ENCODE measurements at regions not wholly inside any gene's neighbourhood (a gene's known extent, or its start where the extent isn't known, plus 50 kb on each side); places are given as distances from the start of the nearest gene placed in this dataset.

GRCh38 chr2:176473177-176473576 lies 203.9 kb downstream of the MTX2 start:
- no peaks in the 10 kb centered on the region for H3K36me3 Mint-ChIP-seq
- no peak for ATAC-seq

GRCh38 chr2:176473851-176474250 lies 204.6 kb downstream of the MTX2 start:
- H3K27ac Mint-ChIP-seq: no peak overlapping the region
- no peak overlapping the region for H3K4me3 Mint-ChIP-seq

More at GRCh38 chr2:176473177-176473576, 203.9 kb downstream of the MTX2 start:
- Mint-ChIP-seq H3K4me1 (peaks cover 19% of the 10 kb centered on the region), H3K27me3 (peaks cover 14% of the 10 kb centered on the region), H3K9me3 (no peaks in the 10 kb centered on the region), H3K27ac (no peak overlapping the region), H3K4me3 (peak overlapping the region; percentile 42)

GRCh38 chr2:176477336-176477735 lies 208.1 kb downstream of the MTX2 start:
- H3K4me1 Mint-ChIP-seq: peaks cover 12% of the 10 kb centered on the region
- ATAC-seq: no peak
- no peaks in the 10 kb centered on the region for H3K9me3 Mint-ChIP-seq
- H3K27ac Mint-ChIP-seq: no peak overlapping the region
- H3K36me3 Mint-ChIP-seq: no peaks in the 10 kb centered on the region
- H3K4me3 Mint-ChIP-seq: no peak overlapping the region
- H3K27me3 Mint-ChIP-seq: peaks cover 10% of the 10 kb centered on the region

More at GRCh38 chr2:176473851-176474250, 204.6 kb downstream of the MTX2 start:
- no peaks in the 10 kb centered on the region for H3K36me3 Mint-ChIP-seq
- peaks cover 12% of the 10 kb centered on the region for H3K27me3 Mint-ChIP-seq
- no peaks in the 10 kb centered on the region for H3K9me3 Mint-ChIP-seq
- H3K4me1 Mint-ChIP-seq: peaks cover 19% of the 10 kb centered on the region
- ATAC-seq: no peak

- Mint-ChIP-seq H3K36me3 (no peaks in the 10 kb centered on the region), H3K27ac (no peak overlapping the region), H3K27me3 (peaks cover 19% of the 10 kb centered on the region), H3K9me3 (no peaks in the 10 kb centered on the region), H3K4me3 (no peak overlapping the region), H3K4me1 (no peaks in the 10 kb centered on the region)
- no peak for ATAC-seq
Measured at GRCh38 chr2:176479961-176480360, 210.7 kb downstream of the MTX2 start.

GRCh38 chr2:176482107-176482506 lies 212.9 kb downstream of the MTX2 start:
- Mint-ChIP-seq H3K4me1 (no peaks in the 10 kb centered on the region), H3K27me3 (peaks cover 26% of the 10 kb centered on the region), H3K27ac (no peak overlapping the region), H3K9me3 (no peaks in the 10 kb centered on the region), H3K4me3 (no peak overlapping the region), H3K36me3 (no peaks in the 10 kb centered on the region)
- ATAC-seq: no peak

GRCh38 chr2:176483476-176483875 lies 214.2 kb downstream of the MTX2 start:
- Mint-ChIP-seq H3K9me3 (no peaks in the 10 kb centered on the region), H3K27ac (no peak overlapping the region)

GRCh38 chr2:176483901-176484568 lies 214.8 kb downstream of the MTX2 start:
- Mint-ChIP-seq H3K27me3 (peaks cover 35% of the 10 kb centered on the region), H3K9me3 (no peaks in the 10 kb centered on the region), H3K27ac (no peak overlapping the region), H3K4me3 (no peak overlapping the region), H3K36me3 (no peaks in the 10 kb centered on the region), H3K4me1 (no peaks in the 10 kb centered on the region)
- ATAC-seq: no peak

More at GRCh38 chr2:176483476-176483875, 214.2 kb downstream of the MTX2 start:
- peaks cover 35% of the 10 kb centered on the region for H3K27me3 Mint-ChIP-seq
- H3K36me3 Mint-ChIP-seq: no peaks in the 10 kb centered on the region
- H3K4me3 Mint-ChIP-seq: no peak overlapping the region
- no peak for ATAC-seq
- no peaks in the 10 kb centered on the region for H3K4me1 Mint-ChIP-seq

- H3K27me3 Mint-ChIP-seq: peaks cover 35% of the 10 kb centered on the region
- no peaks in the 10 kb centered on the region for H3K36me3 Mint-ChIP-seq
- no peaks in the 10 kb centered on the region for H3K9me3 Mint-ChIP-seq
- H3K27ac Mint-ChIP-seq: no peak overlapping the region
- H3K4me3 Mint-ChIP-seq: no peak overlapping the region
- ATAC-seq: no peak
- H3K4me1 Mint-ChIP-seq: no peaks in the 10 kb centered on the region
Measured at GRCh38 chr2:176484838-176485237, 215.6 kb downstream of the MTX2 start.

- H3K27me3 Mint-ChIP-seq: peaks cover 16% of the 10 kb centered on the region
- ATAC-seq: no peak
- no peaks in the 10 kb centered on the region for H3K9me3 Mint-ChIP-seq
- H3K4me1 Mint-ChIP-seq: peaks cover 15% of the 10 kb centered on the region
- no peak overlapping the region for H3K4me3 Mint-ChIP-seq
- H3K27ac Mint-ChIP-seq: no peak overlapping the region
- H3K36me3 Mint-ChIP-seq: no peaks in the 10 kb centered on the region
Measured at GRCh38 chr2:176488431-176488830, 219.2 kb downstream of the MTX2 start.

- Mint-ChIP-seq H3K9me3 (no peaks in the 10 kb centered on the region), H3K27ac (no peak overlapping the region), H3K36me3 (no peaks in the 10 kb centered on the region), H3K27me3 (peaks cover 16% of the 10 kb centered on the region), H3K4me3 (no peak overlapping the region), H3K4me1 (peaks cover 23% of the 10 kb centered on the region)
- ATAC-seq: no peak
Measured at GRCh38 chr2:176490061-176490861, 221.0 kb downstream of the MTX2 start.

GRCh38 chr2:176491172-176491904 lies 222.1 kb downstream of the MTX2 start:
- Mint-ChIP-seq H3K27me3 (peaks cover 16% of the 10 kb centered on the region), H3K36me3 (no peaks in the 10 kb centered on the region), H3K4me1 (peaks cover 23% of the 10 kb centered on the region), H3K9me3 (no peaks in the 10 kb centered on the region), H3K4me3 (no peak overlapping the region), H3K27ac (no peak overlapping the region)
- peak; percentile 87 for ATAC-seq

- Mint-ChIP-seq H3K27me3 (peaks cover 5% of the 10 kb centered on the region), H3K4me3 (no peak overlapping the region), H3K27ac (peak overlapping the region; percentile 23), H3K36me3 (no peaks in the 10 kb centered on the region), H3K9me3 (no peaks in the 10 kb centered on the region), H3K4me1 (peaks cover 23% of the 10 kb centered on the region)
- no peak for ATAC-seq
Measured at GRCh38 chr2:176492583-176492982, 223.3 kb downstream of the MTX2 start.

GRCh38 chr2:176493226-176493825 lies 224.1 kb downstream of the MTX2 start:
- H3K27ac Mint-ChIP-seq: peak overlapping the region; percentile 23
- no peaks in the 10 kb centered on the region for H3K27me3 Mint-ChIP-seq
- no peaks in the 10 kb centered on the region for H3K36me3 Mint-ChIP-seq
- no peak overlapping the region for H3K4me3 Mint-ChIP-seq
- H3K4me1 Mint-ChIP-seq: peaks cover 23% of the 10 kb centered on the region
- H3K9me3 Mint-ChIP-seq: no peaks in the 10 kb centered on the region
- peak; percentile 73 for ATAC-seq

- Mint-ChIP-seq H3K9me3 (no peaks in the 10 kb centered on the region), H3K36me3 (no peaks in the 10 kb centered on the region), H3K4me1 (peaks cover 23% of the 10 kb centered on the region), H3K27me3 (no peaks in the 10 kb centered on the region), H3K4me3 (no peak overlapping the region), H3K27ac (no peak overlapping the region)
- no peak for ATAC-seq
Measured at GRCh38 chr2:176493909-176494308, 224.7 kb downstream of the MTX2 start.

GRCh38 chr2:176494949-176495353 lies 225.7 kb downstream of the MTX2 start:
- peaks cover 23% of the 10 kb centered on the region for H3K4me1 Mint-ChIP-seq
- no peaks in the 10 kb centered on the region for H3K36me3 Mint-ChIP-seq
- ATAC-seq: no peak
- no peak overlapping the region for H3K27ac Mint-ChIP-seq
- no peaks in the 10 kb centered on the region for H3K27me3 Mint-ChIP-seq
- no peak overlapping the region for H3K4me3 Mint-ChIP-seq
- no peaks in the 10 kb centered on the region for H3K9me3 Mint-ChIP-seq
